Nephron progenitor cell (in vitro differentiated cells): ENCODE measurements at regions not wholly inside any gene's neighbourhood (a gene's known extent, or its start where the extent isn't known, plus 50 kb on each side); places are given as distances from the start of the nearest gene placed in this dataset.

Experiments used
- DNase-seq: peaks from one replicate; pipeline ENCODE4 v3.0.0; 2021
- H3K27ac Mint-ChIP-seq: 2 replicates; pipeline ENCODE4 v1.8.0; 2021; ENCODE audit warnings: mild to moderate bottlenecking, moderate library complexity, mixed read lengths
- H3K27me3 Mint-ChIP-seq: 2 replicates; pipeline ENCODE4 v1.8.0; 2021; ENCODE audit warnings: mild to moderate bottlenecking, low read depth, mixed read lengths; ENCODE audit not compliant: poor library complexity
- H3K36me3 Mint-ChIP-seq: 2 replicates; pipeline ENCODE4 v1.8.0; 2021; ENCODE audit warnings: low read depth, mixed read lengths
- H3K4me1 Mint-ChIP-seq: 2 replicates; pipeline ENCODE4 v1.8.0; 2021; ENCODE audit warnings: mixed read lengths
- H3K4me3 Mint-ChIP-seq: 2 replicates; pipeline ENCODE4 v1.8.0; 2021; ENCODE audit warnings: mild to moderate bottlenecking, moderate library complexity, mixed read lengths
- H3K9me3 Mint-ChIP-seq: 2 replicates; pipeline ENCODE4 v1.8.0; 2021; ENCODE audit warnings: mild to moderate bottlenecking, moderate library complexity, mixed read lengths
- CTCF ChIP-seq: fragments of 200-600 bp; sonication (generic); IDR thresholded peaks from 2 replicates; pipeline ENCODE4 v1.5.0; 2021; ENCODE audit warnings: antibody characterized with exemption

- no peaks in the 10 kb centered on the region for H3K4me1 Mint-ChIP-seq
- no peaks in the 10 kb centered on the region for H3K27me3 Mint-ChIP-seq
- no peak overlapping the region for H3K4me3 Mint-ChIP-seq
- no peaks in the 10 kb centered on the region for H3K9me3 Mint-ChIP-seq
- DNase-seq: no peak
- no peaks in the 10 kb centered on the region for H3K36me3 Mint-ChIP-seq
- TF ChIP-seq CTCF: no peak
- H3K27ac Mint-ChIP-seq: no peak overlapping the region
Observed at GRCh38 chr3:17939157-17939556, 196.7 kb upstream of the TBC1D5 start.

DNA sequence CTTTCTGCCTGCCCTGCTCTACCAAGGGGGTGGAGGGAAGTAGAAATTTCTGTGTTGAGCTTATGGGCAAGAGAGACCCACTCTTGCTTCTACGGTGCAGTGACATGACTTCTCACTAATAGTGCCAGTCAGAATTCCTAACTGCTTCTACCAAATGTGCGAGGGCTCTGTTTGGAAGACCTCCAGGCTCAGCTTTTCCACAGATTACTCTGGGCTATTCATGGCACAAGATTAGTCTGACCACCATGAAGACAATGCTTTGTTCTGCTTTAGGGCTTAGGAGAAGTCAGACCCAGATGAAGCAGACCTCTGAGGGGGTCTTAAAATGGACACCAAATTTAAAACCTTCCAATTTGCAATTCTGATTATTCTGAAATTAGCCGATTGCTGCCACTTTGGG lies 195.9 kb upstream of the TBC1D5 start:
- H3K36me3 Mint-ChIP-seq: no peaks in the 10 kb centered on the region
- H3K4me3 Mint-ChIP-seq: no peak overlapping the region
- H3K4me1 Mint-ChIP-seq: no peaks in the 10 kb centered on the region
- no peak overlapping the region for H3K27ac Mint-ChIP-seq
- H3K9me3 Mint-ChIP-seq: no peaks in the 10 kb centered on the region
- DNase-seq: no peak
- TF ChIP-seq CTCF: no peak
- H3K27me3 Mint-ChIP-seq: no peaks in the 10 kb centered on the region

GRCh38 chr3:17936736-17937480 lies 194.5 kb upstream of the TBC1D5 start:
- no peak overlapping the region for H3K4me3 Mint-ChIP-seq
- peaks cover under 1% of the 10 kb centered on the region for H3K9me3 Mint-ChIP-seq
- DNase-seq: no peak
- H3K27me3 Mint-ChIP-seq: no peaks in the 10 kb centered on the region
- no peaks in the 10 kb centered on the region for H3K4me1 Mint-ChIP-seq
- peaks cover 4% of the 10 kb centered on the region for H3K36me3 Mint-ChIP-seq
- TF ChIP-seq CTCF: no peak
- H3K27ac Mint-ChIP-seq: no peak overlapping the region

DNA sequence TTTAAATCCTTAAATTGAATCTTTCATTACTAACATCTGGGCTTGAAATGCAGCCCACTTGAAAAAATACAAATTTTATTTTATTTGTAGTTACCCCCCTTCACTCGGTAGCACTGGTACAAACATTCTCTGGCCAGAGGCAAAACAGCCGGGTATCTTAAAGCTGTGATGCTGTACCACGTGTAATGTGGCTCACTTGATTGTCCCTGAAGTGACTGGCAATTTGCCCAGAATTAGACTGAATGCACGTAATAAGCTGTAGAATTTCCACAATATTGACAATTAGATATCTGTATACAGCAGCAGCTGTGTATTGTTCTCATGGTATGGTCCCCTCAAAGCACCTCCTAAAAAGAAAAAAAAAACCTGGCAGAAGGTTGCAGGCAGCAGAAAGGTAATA lies 192.8 kb upstream of the TBC1D5 start:
- Mint-ChIP-seq H3K27me3 (no peaks in the 10 kb centered on the region), H3K27ac (no peak overlapping the region), H3K4me1 (no peaks in the 10 kb centered on the region), H3K4me3 (no peak overlapping the region), H3K36me3 (peaks cover 17% of the 10 kb centered on the region), H3K9me3 (peaks cover 10% of the 10 kb centered on the region)
- no peak for DNase-seq
- no peak for TF ChIP-seq CTCF

DNA sequence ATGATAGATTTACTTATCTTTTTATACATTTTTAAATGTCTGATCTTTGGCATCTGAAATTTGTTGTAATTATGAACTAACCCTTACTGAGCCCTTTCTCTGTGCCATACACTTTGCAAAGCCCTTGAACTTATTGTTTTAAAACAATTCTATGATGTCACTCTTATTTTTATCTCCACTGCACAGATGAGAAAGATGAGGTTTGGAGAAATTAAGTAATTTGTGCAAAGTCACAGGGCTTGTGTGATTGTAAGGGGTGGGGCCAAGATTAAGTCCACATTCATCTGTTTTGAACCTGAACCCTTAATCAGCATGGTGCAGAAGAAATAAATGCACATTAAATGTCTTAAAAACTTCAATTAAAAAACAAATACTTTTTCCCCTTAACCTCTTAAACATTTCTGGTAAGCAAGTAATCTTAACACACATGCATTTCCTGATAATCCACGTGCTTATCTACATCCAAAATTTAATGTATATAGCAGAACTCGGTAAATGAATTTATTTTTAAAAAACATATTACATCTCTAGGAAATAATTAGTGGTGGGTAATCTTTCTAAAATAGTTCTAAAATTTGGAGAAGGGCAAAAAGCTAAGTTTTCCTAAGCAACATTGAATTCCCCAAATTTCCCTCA lies 189.8 kb upstream of the TBC1D5 start:
- no peak overlapping the region for H3K27ac Mint-ChIP-seq
- TF ChIP-seq CTCF: no peak
- peaks cover 17% of the 10 kb centered on the region for H3K36me3 Mint-ChIP-seq
- H3K27me3 Mint-ChIP-seq: no peaks in the 10 kb centered on the region
- H3K9me3 Mint-ChIP-seq: peaks cover 10% of the 10 kb centered on the region
- H3K4me3 Mint-ChIP-seq: no peak overlapping the region
- DNase-seq: no peak
- no peaks in the 10 kb centered on the region for H3K4me1 Mint-ChIP-seq

GRCh38 chr3:17931131-17931530 lies 188.7 kb upstream of the TBC1D5 start:
- H3K4me1 Mint-ChIP-seq: no peaks in the 10 kb centered on the region
- DNase-seq: no peak
- no peak overlapping the region for H3K27ac Mint-ChIP-seq

More at GRCh38 chr3:17931131-17931530, 188.7 kb upstream of the TBC1D5 start:
- Mint-ChIP-seq H3K36me3 (peaks cover 17% of the 10 kb centered on the region), H3K4me3 (no peak overlapping the region), H3K9me3 (peaks cover 10% of the 10 kb centered on the region), H3K27me3 (no peaks in the 10 kb centered on the region)
- no peak for TF ChIP-seq CTCF
